Astrocyte (in vitro differentiated cells and primary cell): ENCODE measurements at regions not wholly inside any gene's neighbourhood (a gene's known extent, or its start where the extent isn't known, plus 50 kb on each side); places are given as distances from the start of the nearest gene placed in this dataset.
"Not testable (repeated sequence)": the region's sequence is repeated elsewhere in the genome, so short reads cannot be mapped to it uniquely, and the experiment has no call there.

Source experiments
- EZH2 ChIP-seq: IDR thresholded peaks from 2 replicates; pipeline ENCODE4 v1.6.1; 2012; ENCODE audit warnings: mild to moderate bottlenecking, low read length, inconsistent platforms; ENCODE audit not compliant: insufficient read depth
- TF ChIP-seq, protein P1 (sequence below): IDR thresholded peaks from 2 replicates; pipeline ENCODE4 v1.5.1; 2011; ENCODE audit warnings: low read depth, mild to moderate bottlenecking, inconsistent platforms, low read length, moderate library complexity; ENCODE audit not compliant: insufficient read depth

GRCh38 chr12:114150584-114150983, 184.5 kb upstream of the RBM19 start:
- TF ChIP-seq, protein P1, sequence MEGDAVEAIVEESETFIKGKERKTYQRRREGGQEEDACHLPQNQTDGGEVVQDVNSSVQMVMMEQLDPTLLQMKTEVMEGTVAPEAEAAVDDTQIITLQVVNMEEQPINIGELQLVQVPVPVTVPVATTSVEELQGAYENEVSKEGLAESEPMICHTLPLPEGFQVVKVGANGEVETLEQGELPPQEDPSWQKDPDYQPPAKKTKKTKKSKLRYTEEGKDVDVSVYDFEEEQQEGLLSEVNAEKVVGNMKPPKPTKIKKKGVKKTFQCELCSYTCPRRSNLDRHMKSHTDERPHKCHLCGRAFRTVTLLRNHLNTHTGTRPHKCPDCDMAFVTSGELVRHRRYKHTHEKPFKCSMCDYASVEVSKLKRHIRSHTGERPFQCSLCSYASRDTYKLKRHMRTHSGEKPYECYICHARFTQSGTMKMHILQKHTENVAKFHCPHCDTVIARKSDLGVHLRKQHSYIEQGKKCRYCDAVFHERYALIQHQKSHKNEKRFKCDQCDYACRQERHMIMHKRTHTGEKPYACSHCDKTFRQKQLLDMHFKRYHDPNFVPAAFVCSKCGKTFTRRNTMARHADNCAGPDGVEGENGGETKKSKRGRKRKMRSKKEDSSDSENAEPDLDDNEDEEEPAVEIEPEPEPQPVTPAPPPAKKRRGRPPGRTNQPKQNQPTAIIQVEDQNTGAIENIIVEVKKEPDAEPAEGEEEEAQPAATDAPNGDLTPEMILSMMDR, result not testable (repeated sequence)
- not testable (repeated sequence) for TF ChIP-seq EZH2
